Prostate gland (tissue), 2 donors: ENCODE measurements at regions not wholly inside any gene's neighbourhood (a gene's known extent, or its start where the extent isn't known, plus 50 kb on each side); places are given as distances from the start of the nearest gene placed in this dataset.

Experiments used
- DNase-seq: peaks from one replicate; pipeline ENCODE4 v3.0.0-alpha.2; 2019; ENCODE audit warnings: low spot score
- H3K27ac ChIP-seq, 2 donors: fragments of 200-600 bp; sonication (generic); 2 replicates each; pipeline ENCODE4 v1.5.1; 2017 to 2019
- H3K27me3 ChIP-seq: fragments of 200-600 bp; sonication (generic); replicated peaks from 2 replicates; pipeline ENCODE4 v1.5.1; 2019; ENCODE audit not compliant: insufficient read depth
- H3K36me3 ChIP-seq, 2 donors: fragments of 200-600 bp; sonication (generic); 1 replicate in 1 of 2; 2 replicates in 1 of 2; pipeline versions ENCODE4 v1.5.1 to v1.8.1; 2017 to 2019
- H3K4me1 ChIP-seq: fragments of 200-600 bp; sonication (generic); replicated peaks from 2 replicates; pipeline ENCODE4 v1.5.1; 2019
- H3K4me3 ChIP-seq, 2 donors: fragments of 200-600 bp; sonication (generic); 2 replicates each; pipeline ENCODE4 v1.5.1; 2017 to 2019
- H3K9me3 ChIP-seq: fragments of 200-600 bp; sonication (generic); 2 replicates; pipeline ENCODE4 v1.5.1; 2017
- CTCF ChIP-seq, 4 experiments: fragments of 200-600 bp in 2 of 4; fragments of 450-650 bp in 2 of 4; sonication (generic) in 2 of 4; IDR thresholded peaks; 1 replicate in 3 of 4; 2 replicates in 1 of 4; pipeline ENCODE4 v1.5.1; 2016 to 2019; ENCODE audit warnings: antibody characterized with exemption in 4 of 4, mild to moderate bottlenecking in 2 of 4, moderate library complexity in 2 of 4
- POLR2A ChIP-seq: fragments of 450-650 bp; IDR thresholded peaks from one replicate; pipeline ENCODE4 v1.6.1; 2016; ENCODE audit warnings: antibody characterized with exemption, mild to moderate bottlenecking
- POLR2AphosphoS5 ChIP-seq: sonication (generic); formaldehyde crosslinking; IDR thresholded peaks from one replicate; pipeline ENCODE4 v1.6.1; 2017; ENCODE audit warnings: antibody characterized with exemption
- WGBS: methylation state at CpG from one replicate; pipeline ENCODE4 v1.1.5; 2018; 5-methylcytosine and 5-hydroxymethylcytosine counted together
- intact Hi-C: fragments of 100-400 bp; cut with DNase I; formaldehyde crosslinking; loops from one replicate; pipeline ENCODE4 v1.14.2; 2022

GRCh38 chr11:42526426-42526825 lies 785.4 kb upstream of the API5 start:
- Histone ChIP-seq H3K27ac (no peak overlapping the region), H3K27me3 (no peaks in the 10 kb centered on the region), H3K36me3 (no peaks in the 10 kb centered on the region), H3K4me3 (no peak overlapping the region), H3K4me1 (no peaks in the 10 kb centered on the region), H3K9me3 (no peaks in the 10 kb centered on the region)
- 50% methylated on average over 4 of the region's 4 CpGs for WGBS
- DNase-seq, result no peak
- intact Hi-C loops, result no loop called here
- TF ChIP-seq POLR2A, result no peak
- no peak for TF ChIP-seq POLR2AphosphoS5
- no peak for TF ChIP-seq CTCF (IDR thresholded peaks at IDR 0.05)

GRCh38 chr11:42528471-42528870 lies 783.3 kb upstream of the API5 start:
- intact Hi-C loops, result no loop called here
- Histone ChIP-seq H3K27ac (no peak overlapping the region), H3K4me3 (no peak overlapping the region), H3K36me3 (no peaks in the 10 kb centered on the region), H3K9me3 (no peaks in the 10 kb centered on the region), H3K27me3 (no peaks in the 10 kb centered on the region), H3K4me1 (no peaks in the 10 kb centered on the region)
- DNase-seq, result no peak
- no peak for TF ChIP-seq POLR2A
- no peak for TF ChIP-seq POLR2AphosphoS5
- no peak for TF ChIP-seq CTCF (IDR thresholded peaks at IDR 0.05)
- WGBS, result 48% methylated on average over 2 of the region's 2 CpGs

GRCh38 chr11:42528911-42529310 lies 782.9 kb upstream of the API5 start:
- intact Hi-C loops, result no loop called here
- H3K9me3 ChIP-seq, result no peaks in the 10 kb centered on the region

GRCh38 chr11:42536611-42537360 lies 775.0 kb upstream of the API5 start:
- no peaks in the 10 kb centered on the region for H3K4me1 ChIP-seq

More at GRCh38 chr11:42528911-42529310, 782.9 kb upstream of the API5 start:
- WGBS, result 32% methylated on average over 2 of the region's 2 CpGs
- Histone ChIP-seq H3K27me3 (no peaks in the 10 kb centered on the region), H3K4me1 (no peaks in the 10 kb centered on the region), H3K27ac (no peak overlapping the region), H3K36me3 (no peaks in the 10 kb centered on the region), H3K4me3 (no peak overlapping the region)
- DNase-seq, result no peak
- TF ChIP-seq POLR2A (no peak), CTCF (IDR thresholded peaks at IDR 0.05) (no peak), POLR2AphosphoS5 (no peak)

More at GRCh38 chr11:42536611-42537360, 775.0 kb upstream of the API5 start:
- no peaks in the 10 kb centered on the region for H3K36me3 ChIP-seq
- no peak overlapping the region for H3K4me3 ChIP-seq
- intact Hi-C loops, result no loop called here
- 86% methylated on average over 5 of the region's 5 CpGs for WGBS
- no peaks in the 10 kb centered on the region for H3K9me3 ChIP-seq
- H3K27me3 ChIP-seq, result no peaks in the 10 kb centered on the region
- no peak for DNase-seq
- H3K27ac ChIP-seq, result no peak overlapping the region
- no peak for TF ChIP-seq CTCF (IDR thresholded peaks at IDR 0.05)
- no peak for TF ChIP-seq POLR2AphosphoS5
- TF ChIP-seq POLR2A, result no peak
